ENCODE measurements at regions not wholly inside any gene's neighbourhood (a gene's known extent, or its start where the extent isn't known, plus 50 kb on each side); places are given as distances from the start of the nearest gene placed in this dataset.
"Not testable (repeated sequence)": the region's sequence is repeated elsewhere in the genome, so short reads cannot be mapped to it uniquely, and the experiment has no call there.

DNA sequence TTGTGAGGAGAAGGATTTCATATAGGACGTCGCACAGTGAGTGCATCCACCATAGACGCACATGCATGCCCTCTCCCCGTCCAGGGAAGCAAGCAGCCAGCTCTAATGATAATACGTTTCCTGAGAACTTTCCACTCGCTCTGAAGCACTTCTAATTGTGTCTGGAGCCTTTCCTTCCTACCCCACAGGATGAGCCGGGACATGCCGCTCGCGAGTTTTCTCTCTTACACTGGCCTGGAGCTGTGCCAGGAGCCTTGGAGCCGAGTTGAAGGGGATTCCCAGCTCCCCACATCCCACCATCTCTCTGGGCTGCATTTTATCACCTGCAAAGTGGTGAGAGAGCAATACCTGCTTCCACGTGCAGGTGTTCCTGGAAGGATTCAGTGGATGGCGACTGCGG, 368.1 kb downstream of the C16orf95 start:
- no peak for DNase-seq (ENCODE audit: low read depth in 4 of 4, low spot score in 1 of 4)

DNA sequence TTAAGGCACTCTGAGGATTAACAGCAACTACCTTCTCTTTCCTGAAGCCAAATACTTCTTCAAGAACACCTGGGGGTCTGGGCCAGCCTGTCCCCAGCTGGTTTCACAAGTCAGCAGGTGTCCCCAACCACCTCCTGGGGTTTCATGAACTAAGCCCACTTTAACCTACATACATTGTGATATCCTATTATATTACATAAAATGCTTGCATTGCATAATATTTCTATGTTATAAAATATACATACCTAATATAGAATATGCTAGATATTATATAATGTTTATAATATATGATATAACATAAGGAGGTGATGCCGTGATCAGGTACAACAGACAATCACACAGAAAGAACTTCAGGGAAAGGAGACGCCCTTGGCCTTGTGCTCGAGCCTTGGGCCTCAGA, 367.6 kb downstream of the C16orf95 start:
- no peak for DNase-seq (ENCODE audit: low read depth in 4 of 4, low spot score in 1 of 4)

DNA sequence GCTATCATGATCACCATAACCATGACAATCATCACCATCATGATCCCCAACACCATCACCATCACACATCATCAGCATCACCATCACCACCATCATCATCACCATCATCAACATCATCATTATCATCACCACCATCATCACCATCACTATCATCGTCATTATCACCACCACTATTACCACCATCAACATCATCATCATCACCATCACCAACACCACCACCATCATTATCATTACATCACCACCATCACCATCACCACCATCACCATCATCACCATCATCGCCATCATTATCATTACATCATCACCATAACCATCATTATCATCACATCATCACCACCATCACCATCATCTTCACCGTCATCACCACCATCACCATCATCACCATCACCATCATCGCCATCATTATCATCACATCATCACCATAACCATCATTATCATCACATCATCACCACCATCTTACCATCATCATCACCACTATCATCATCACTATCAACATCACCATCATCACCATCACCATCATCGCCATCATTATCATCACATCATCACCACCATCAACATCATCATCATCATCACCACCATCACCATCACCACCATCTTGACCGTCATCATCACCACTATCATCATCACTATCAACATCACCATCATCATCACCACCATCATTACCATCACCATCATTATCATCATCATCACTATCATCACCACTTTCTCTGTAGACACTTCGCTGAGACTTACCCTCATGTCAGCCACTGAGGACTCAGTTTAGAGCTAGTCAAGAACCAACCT, 366.0 kb downstream of the C16orf95 start:
- DNase-seq (ENCODE audit: low read depth in 4 of 4, low spot score in 1 of 4), result no peak

GRCh38 chr16:86951831-86952598, 365.2 kb downstream of the C16orf95 start:
- no peak for DNase-seq (ENCODE audit: low read depth in 4 of 4, low spot score in 1 of 4)

DNA sequence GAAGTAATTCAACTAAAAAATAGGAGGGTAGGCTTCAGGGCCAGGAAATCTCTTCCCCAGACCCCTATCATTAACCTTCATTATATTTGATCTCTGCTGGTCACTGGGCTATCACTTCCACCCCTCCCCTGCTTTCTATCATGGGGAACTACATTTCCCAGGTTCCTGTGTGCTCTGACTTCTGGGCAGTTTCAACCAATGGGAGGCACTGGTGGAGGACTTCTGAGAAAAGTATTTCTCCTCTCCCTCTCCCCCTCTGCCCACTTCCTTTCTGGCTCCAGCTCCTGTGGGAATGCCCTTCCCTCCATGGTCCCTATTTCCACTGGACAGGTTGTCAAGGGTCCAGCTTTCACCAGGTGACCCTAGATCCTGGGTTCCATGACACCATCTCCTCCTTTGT, 364.4 kb downstream of the C16orf95 start:
- no peak for DNase-seq (ENCODE audit: low read depth in 4 of 4, low spot score in 1 of 4)

GRCh38 chr16:86953631-86954391, 363.4 kb downstream of the C16orf95 start:
- DNase-seq (ENCODE audit: low read depth in 4 of 4, low spot score in 1 of 4), result no peak

DNA sequence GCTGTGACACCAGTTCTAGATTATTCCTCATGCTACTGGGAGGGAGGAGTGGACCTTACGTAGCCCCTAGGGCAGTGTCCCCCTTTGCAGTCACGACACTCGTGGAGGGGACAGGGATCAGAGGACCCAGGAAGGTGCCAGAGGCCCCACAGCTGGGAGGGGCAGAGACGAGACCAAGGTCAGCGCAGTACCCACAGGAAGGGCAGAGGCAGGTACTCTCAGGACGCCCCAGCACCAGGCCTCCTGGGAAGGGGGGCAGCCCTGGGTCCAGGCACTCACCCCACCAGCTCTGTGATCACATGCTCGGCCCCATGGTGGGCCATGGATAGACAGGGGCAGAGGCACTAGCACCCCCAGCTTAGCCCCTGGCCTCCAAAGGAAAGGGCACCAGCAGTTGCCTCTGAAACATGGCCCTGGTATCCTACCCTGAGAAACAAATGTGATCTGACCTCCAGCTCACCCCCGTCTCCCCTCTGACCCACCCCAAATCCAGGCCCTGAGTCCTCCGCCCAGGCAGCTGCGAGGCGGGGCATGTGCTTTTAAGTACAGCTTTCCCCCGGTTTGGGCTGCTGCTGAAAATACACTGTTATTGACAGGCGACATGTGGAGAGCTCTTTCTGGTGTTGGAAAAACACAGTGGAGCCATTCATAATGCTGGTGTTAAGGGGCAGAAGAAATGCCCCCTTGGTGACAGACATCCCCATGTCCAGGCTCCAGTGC, 361.9 kb downstream of the C16orf95 start:
- no peak for DNase-seq (ENCODE audit: low read depth in 4 of 4, low spot score in 1 of 4)

DNA sequence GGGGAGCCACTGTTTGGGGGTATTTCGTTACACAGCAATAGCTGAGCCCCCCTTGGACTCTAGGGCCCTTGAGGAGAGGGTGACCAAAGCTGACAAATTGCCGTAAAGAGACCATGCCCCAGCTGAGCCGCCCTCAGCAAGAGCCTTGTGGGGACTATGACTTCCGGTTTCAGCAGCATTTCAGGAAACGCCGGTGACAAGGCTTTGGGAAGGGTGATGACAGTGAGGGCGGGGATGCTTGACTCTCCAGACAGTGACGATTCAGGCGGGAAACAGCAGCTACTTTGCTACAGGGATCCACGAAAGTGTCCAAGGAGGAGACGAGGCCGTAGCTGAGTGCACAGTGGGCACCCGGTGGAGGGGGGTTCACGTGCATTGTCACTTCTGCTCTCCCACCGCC, 360.8 kb downstream of the C16orf95 start:
- DNase-seq (ENCODE audit: low read depth in 4 of 4, low spot score in 1 of 4), result no peak

DNA sequence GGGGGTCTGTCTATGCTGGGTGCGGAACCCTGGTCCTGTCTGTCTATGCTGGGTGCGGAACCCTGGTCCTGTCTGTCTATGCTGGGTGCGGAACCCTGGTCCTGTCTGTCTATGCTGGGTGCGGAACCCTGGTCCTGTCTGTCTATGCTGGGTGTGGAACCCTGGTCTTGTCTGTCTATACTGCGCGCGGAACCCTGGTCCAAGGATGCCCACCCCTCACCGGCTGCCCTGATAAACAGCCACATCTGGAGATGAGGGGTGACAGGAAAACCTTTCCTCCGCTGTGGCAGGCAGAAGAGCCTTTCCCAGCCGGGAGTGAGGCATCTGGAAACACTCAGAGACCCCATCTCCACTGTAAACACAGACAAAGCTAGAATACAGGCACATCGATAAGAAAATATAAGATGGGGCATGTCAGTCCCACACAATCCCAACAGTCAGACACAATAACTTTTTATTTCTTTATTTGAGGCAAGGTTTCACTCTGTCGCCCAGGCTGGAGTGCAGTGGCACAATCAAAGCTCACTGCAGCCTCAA, 359.5 kb downstream of the C16orf95 start:
- not testable (repeated sequence) for DNase-seq (ENCODE audit: low read depth in 4 of 4, low spot score in 1 of 4)

GRCh38 chr16:86958423-86958822, 358.8 kb downstream of the C16orf95 start:
- no peak for DNase-seq (ENCODE audit: low read depth in 4 of 4, low spot score in 1 of 4)

DNA sequence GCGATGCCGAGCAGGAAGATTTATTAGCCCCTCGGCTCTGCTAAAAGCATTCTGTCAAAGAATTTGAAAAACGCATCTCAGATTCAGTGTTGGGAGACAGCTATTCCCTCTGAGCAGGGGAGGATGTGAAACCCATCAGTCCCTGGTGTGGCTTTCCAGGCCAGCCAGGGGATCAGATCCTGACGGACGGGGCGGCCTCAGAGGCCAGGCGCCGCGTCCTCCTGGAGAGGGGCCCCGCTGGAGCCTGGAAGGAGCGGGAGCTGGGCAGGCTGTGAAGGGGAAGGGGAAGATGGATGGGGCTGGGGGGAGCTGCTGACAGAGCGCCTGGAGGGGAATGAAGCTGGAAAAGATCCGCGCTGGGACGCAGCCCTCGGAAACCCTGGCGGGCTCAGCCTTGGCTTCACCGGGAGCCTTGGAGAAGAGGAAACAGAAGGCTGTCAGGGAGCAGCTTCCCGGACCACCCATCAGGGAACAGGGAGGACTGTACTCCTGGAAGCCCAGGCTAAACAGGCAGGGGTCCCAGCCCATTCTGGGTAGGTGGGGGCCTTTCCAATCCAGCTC, 358.0 kb downstream of the C16orf95 start:
- no peak for DNase-seq (ENCODE audit: low read depth in 4 of 4, low spot score in 1 of 4)

GRCh38 chr16:86959729-86960128, 357.5 kb downstream of the C16orf95 start:
- no peak for DNase-seq (ENCODE audit: low read depth in 4 of 4, low spot score in 1 of 4)

DNA sequence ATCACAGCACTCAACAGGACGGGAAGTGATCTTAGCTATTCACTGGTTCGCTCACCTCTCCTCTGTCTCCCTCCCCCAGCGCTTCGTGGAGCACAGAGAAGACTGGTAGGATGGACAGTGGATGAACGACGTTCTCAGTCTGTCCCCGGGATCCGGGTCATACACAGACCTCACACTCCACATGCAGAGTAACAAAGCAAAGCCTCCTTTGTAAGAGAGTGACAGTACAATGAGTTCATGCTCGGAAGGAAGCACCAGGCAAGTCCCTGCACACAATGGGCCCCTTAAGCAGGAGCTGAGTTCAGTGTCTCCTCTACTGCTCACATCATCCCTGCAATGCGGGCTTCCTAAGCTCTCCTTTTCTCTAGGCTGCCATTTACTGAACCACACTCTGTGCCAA, 356.9 kb downstream of the C16orf95 start:
- no peak for DNase-seq (ENCODE audit: low read depth in 4 of 4, low spot score in 1 of 4)

- no peak for DNase-seq (ENCODE audit: low read depth in 4 of 4, low spot score in 1 of 4)
Measured at GRCh38 chr16:86961171-86961601, 356.0 kb downstream of the C16orf95 start.

DNA sequence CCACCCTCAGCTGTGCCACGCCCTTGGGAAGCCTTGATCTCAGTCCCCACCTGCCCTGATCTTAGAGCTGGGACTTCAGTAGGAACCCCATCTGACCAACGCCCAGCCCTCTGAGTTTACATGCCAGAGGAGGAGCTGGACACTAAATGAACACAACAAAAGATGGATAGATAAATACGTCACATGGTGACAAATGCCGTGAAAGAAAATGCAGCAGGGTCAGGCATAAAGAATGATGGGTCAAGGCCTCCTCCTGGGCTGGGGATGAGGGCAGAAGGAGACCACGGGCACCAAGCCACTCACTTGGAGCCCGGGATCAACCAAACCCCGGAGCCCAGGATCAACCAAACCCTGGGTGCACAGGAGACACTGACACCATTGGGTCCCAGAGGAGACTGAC, 354.9 kb downstream of the C16orf95 start:
- no peak for DNase-seq (ENCODE audit: low read depth in 4 of 4, low spot score in 1 of 4)

DNA sequence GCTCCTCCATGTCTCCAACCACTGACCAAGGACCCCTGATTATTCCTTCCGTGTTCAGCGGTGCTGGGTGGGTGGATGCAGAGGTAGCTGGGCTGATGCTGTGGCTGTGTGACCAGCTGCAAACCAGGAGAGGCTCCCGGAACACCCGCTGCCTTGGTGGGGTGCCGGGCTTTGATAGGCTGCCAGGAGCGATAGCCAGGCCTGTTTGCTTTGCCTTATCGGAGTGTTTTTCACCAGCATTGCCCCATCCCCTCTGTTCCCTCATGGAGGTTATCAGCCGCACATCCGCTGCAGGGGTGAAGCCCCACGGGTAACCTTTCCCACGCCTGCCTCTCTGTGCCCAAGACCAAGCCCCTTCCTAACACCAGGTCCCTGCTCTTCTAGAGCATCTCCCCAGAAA, 354.3 kb downstream of the C16orf95 start:
- DNase-seq (ENCODE audit: low read depth in 4 of 4, low spot score in 1 of 4), result no peak

GRCh38 chr16:86963600-86964575, 353.3 kb downstream of the C16orf95 start:
- no peak for DNase-seq (ENCODE audit: low read depth in 4 of 4, low spot score in 1 of 4)

DNA sequence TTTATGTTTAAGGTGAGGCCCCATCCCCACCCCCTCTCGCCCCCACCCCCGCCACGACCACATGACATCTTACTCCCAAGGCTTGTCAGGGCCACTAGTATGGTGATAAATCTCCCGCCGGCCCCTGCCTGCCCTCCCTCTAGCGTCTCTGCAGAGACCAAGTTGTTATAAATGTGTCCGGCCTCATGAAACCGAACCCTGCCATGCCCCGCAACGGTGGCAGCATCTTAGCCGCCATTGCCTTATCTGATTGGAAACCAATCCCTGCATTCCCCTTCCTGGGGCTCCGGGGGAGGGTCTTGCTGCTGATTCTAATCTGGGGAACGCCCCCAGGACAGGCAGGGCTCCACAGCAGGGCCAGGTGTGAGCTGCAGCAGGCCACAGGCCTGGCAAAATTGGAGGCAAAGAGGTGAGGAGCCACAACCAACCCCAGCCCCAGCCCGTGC, 352.4 kb downstream of the C16orf95 start:
- DNase-seq (ENCODE audit: low read depth in 4 of 4, low spot score in 1 of 4), result no peak

GRCh38 chr16:86965331-86965730, 351.9 kb downstream of the C16orf95 start:
- DNase-seq (ENCODE audit: low read depth in 4 of 4, low spot score in 1 of 4), result no peak
